ENCODE measurements at regions not wholly inside any gene's neighbourhood (a gene's known extent, or its start where the extent isn't known, plus 50 kb on each side); places are given as distances from the start of the nearest gene placed in this dataset.

GRCh38 chr5:53334431-53334941 is 145.9 kb upstream of the FST start:
- no peak for DNase-seq

- DNase-seq, result no peak
These were observed 145.3 kb upstream of the FST start for GRCh38 chr5:53335115-53335514.

- DNase-seq, result no peak
These were observed 142.6 kb upstream of the FST start for GRCh38 chr5:53337827-53338226.

- DNase-seq, result no peak
These were observed 141.5 kb upstream of the FST start for GRCh38 chr5:53338971-53339370.

GRCh38 chr5:53339962-53340540 is 140.4 kb upstream of the FST start:
- no peak for DNase-seq

GRCh38 chr5:53340956-53341750 is 139.3 kb upstream of the FST start:
- DNase-seq, result no peak

GRCh38 chr5:53342236-53342635 is 138.2 kb upstream of the FST start:
- DNase-seq, result no peak

GRCh38 chr5:53343187-53343586 is 137.2 kb upstream of the FST start:
- DNase-seq, result no peak

GRCh38 chr5:53350368-53350767 is 130.1 kb upstream of the FST start:
- no peak for DNase-seq

- no peak for DNase-seq
These were observed 129.2 kb upstream of the FST start for GRCh38 chr5:53350991-53351770.

- no peak for DNase-seq
These were observed 125.1 kb upstream of the FST start for GRCh38 chr5:53355316-53355715.

- no peak for DNase-seq
These were observed 124.5 kb upstream of the FST start for GRCh38 chr5:53355931-53356330.

- no peak for DNase-seq
These were observed 123.0 kb upstream of the FST start for GRCh38 chr5:53357439-53357838.

GRCh38 chr5:53358794-53359193 is 121.6 kb upstream of the FST start:
- DNase-seq, result no peak

- no peak for DNase-seq
These were observed 120.4 kb upstream of the FST start for GRCh38 chr5:53359916-53360517.

GRCh38 chr5:53360811-53361210 is 119.6 kb upstream of the FST start:
- DNase-seq, result no peak

- no peak for DNase-seq
These were observed 118.7 kb upstream of the FST start for GRCh38 chr5:53361708-53362107.

- no peak for DNase-seq
These were observed 117.9 kb upstream of the FST start for GRCh38 chr5:53362521-53362941.

- no peak for DNase-seq
These were observed 116.4 kb upstream of the FST start for GRCh38 chr5:53364061-53364460.

- no peak for DNase-seq
These were observed 114.2 kb upstream of the FST start for GRCh38 chr5:53366245-53366644.

GRCh38 chr5:53367727-53368126 is 112.7 kb upstream of the FST start:
- DNase-seq, result no peak

- DNase-seq, result no peak
These were observed 111.9 kb upstream of the FST start for GRCh38 chr5:53368516-53368915.

GRCh38 chr5:53368966-53369605 is 111.3 kb upstream of the FST start:
- DNase-seq, result no peak
